ENCODE measurements at regions not wholly inside any gene's neighbourhood (a gene's known extent, or its start where the extent isn't known, plus 50 kb on each side); places are given as distances from the start of the nearest gene placed in this dataset.

DNA sequence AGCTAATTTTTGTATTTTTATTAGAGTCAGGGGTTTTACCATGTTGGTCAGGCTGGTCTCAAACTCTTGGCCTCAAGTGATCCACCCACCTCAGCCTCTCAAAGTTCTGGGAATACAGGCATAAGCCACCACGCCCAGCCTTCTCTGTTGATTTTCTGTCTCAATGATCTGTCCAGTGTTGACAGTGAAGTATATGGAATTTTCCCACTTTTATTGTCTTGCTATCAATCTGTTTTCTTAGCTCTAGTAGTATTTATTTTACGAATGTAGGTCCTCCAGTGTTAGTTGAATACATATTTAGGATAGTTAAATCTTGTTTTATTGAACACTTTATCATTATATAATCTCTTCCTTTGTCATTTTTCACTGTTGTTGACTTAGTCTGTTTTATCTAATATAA is 1603.9 kb downstream of the ADGRL3 start:
- H3K4me1 ChIP-seq, result no peaks in the 10 kb centered on the region
- TF ChIP-seq EP300 (IDR thresholded peaks at IDR 0.05), result no peak
- no peak for TF ChIP-seq POLR2A (IDR thresholded peaks at IDR 0.05)
- TF ChIP-seq, protein P1, sequence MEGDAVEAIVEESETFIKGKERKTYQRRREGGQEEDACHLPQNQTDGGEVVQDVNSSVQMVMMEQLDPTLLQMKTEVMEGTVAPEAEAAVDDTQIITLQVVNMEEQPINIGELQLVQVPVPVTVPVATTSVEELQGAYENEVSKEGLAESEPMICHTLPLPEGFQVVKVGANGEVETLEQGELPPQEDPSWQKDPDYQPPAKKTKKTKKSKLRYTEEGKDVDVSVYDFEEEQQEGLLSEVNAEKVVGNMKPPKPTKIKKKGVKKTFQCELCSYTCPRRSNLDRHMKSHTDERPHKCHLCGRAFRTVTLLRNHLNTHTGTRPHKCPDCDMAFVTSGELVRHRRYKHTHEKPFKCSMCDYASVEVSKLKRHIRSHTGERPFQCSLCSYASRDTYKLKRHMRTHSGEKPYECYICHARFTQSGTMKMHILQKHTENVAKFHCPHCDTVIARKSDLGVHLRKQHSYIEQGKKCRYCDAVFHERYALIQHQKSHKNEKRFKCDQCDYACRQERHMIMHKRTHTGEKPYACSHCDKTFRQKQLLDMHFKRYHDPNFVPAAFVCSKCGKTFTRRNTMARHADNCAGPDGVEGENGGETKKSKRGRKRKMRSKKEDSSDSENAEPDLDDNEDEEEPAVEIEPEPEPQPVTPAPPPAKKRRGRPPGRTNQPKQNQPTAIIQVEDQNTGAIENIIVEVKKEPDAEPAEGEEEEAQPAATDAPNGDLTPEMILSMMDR (IDR thresholded peaks at IDR 0.05), result no peak
- no peak for TF ChIP-seq POLR2AphosphoS5 (IDR thresholded peaks at IDR 0.05)
- H3K9me3 ChIP-seq, result no peaks in the 10 kb centered on the region
- no peaks in the 10 kb centered on the region for H3K27me3 ChIP-seq
- ATAC-seq (ENCODE audit: low FRiP score in 2 of 2), result no peak
- H3K27ac ChIP-seq, result no peak overlapping the region
- DNase-seq, result no peak
- 83 to 88% methylated on average over 2 of the region's 2 CpGs for WGBS, 2 donors
- no peak overlapping the region for H3K4me3 ChIP-seq
- H3K36me3 ChIP-seq, result no peaks in the 10 kb centered on the region

DNA sequence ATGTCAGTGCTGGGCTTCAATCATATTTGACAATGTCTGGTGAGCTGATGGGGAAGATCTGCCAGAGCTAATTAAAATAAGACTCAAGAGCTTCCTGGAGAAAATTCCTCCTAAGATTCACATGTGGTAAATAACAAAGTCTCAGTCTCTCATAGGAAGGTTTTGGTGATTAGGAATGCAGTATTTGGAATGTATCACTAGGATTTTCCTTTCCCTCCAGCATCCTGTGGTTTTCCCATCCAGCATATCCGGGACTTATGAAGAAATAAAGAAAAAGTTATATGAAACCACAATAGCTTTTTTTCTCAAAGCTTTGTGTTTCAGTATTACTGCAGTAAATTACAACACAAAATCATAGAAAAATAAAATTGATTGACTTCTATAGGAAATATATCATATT is 1597.1 kb downstream of the ADGRL3 start:
- ATAC-seq (ENCODE audit: low FRiP score in 2 of 2) (no peak), DNase-seq (no peak)
- TF ChIP-seq POLR2A (IDR thresholded peaks at IDR 0.05), result no peak
- TF ChIP-seq, protein P1 (IDR thresholded peaks at IDR 0.05), result no peak
- TF ChIP-seq EP300 (IDR thresholded peaks at IDR 0.05), result no peak
- TF ChIP-seq POLR2AphosphoS5 (IDR thresholded peaks at IDR 0.05), result no peak
- H3K9me3 ChIP-seq, result no peaks in the 10 kb centered on the region
- 77 to 78% methylated on average over 1 of the region's 1 CpG for WGBS, 2 donors
- H3K4me3 ChIP-seq, result no peak overlapping the region
- H3K4me1 ChIP-seq, result no peaks in the 10 kb centered on the region
- H3K27ac ChIP-seq, result no peak overlapping the region
- no peaks in the 10 kb centered on the region for H3K36me3 ChIP-seq
- no peaks in the 10 kb centered on the region for H3K27me3 ChIP-seq

DNA sequence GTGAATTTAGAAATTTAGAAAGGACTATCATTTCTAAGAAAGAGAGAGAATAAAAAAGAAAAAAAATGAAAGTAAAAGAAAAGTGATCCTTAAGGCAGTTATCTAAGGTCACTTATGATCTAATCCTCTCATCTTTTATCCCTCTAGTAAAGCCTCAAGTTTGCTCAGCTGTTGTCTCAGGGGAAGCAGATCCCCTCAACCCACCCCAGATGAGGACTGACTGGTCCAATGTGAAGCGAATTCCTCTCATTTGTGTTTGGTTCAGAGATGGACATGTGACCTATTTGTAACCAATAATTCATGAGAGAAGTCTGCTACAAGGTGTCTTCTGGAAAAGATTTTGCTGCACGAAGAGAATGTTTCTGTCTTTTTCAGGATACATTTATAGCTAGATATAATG is 1591.3 kb downstream of the ADGRL3 start:
- Histone ChIP-seq H3K27me3 (no peaks in the 10 kb centered on the region), H3K36me3 (no peaks in the 10 kb centered on the region), H3K4me1 (no peaks in the 10 kb centered on the region), H3K27ac (no peak overlapping the region), H3K9me3 (no peaks in the 10 kb centered on the region), H3K4me3 (no peak overlapping the region)
- ATAC-seq (ENCODE audit: low FRiP score in 2 of 2), result no peak
- TF ChIP-seq POLR2AphosphoS5 (IDR thresholded peaks at IDR 0.05), result no peak
- TF ChIP-seq POLR2A (IDR thresholded peaks at IDR 0.05), result no peak
- no peak for TF ChIP-seq EP300 (IDR thresholded peaks at IDR 0.05)
- TF ChIP-seq, protein P1 (IDR thresholded peaks at IDR 0.05), result no peak
- WGBS, 2 donors, result 75 to 83% methylated on average over 2 of the region's 2 CpGs
- no peak for DNase-seq

DNA sequence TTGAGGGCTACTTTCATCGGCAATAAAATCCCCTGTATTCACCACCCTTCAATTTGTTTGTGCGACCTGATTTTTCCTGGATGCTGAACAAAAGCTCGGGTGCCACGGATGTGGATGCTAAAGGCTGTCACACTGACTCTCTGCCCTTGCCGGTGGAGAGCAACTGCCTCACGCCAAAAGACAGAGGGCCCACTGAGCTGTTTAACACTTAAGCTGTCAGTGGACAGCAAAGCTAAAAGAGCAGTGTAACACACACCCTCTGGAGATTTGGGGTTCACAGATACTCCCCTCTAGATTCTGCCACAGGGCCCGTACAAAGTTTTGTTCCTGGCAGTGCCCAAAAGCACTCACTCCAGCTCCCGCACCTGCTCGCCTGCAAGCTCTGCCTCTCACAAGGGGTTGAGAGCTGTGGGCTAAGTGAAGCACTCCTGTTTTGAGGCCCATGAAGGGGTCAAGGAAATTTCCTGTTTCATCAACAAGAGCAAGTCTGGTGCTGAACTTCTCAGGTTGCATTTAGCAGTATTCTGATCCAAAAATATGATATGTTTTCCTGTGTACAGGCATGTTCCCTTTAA is 1571.9 kb downstream of the ADGRL3 start:
- H3K4me1 ChIP-seq, result no peaks in the 10 kb centered on the region
- 67 to 68% methylated on average over 9 of the region's 9 CpGs for WGBS, 2 donors
- ATAC-seq (ENCODE audit: low FRiP score in 2 of 2) (no peak), DNase-seq (no peak)
- no peak overlapping the region for H3K4me3 ChIP-seq
- H3K36me3 ChIP-seq, result no peaks in the 10 kb centered on the region
- H3K9me3 ChIP-seq, result no peaks in the 10 kb centered on the region
- H3K27ac ChIP-seq, result no peak overlapping the region
- H3K27me3 ChIP-seq, result no peaks in the 10 kb centered on the region
- no peak for TF ChIP-seq EP300 (IDR thresholded peaks at IDR 0.05)

DNA sequence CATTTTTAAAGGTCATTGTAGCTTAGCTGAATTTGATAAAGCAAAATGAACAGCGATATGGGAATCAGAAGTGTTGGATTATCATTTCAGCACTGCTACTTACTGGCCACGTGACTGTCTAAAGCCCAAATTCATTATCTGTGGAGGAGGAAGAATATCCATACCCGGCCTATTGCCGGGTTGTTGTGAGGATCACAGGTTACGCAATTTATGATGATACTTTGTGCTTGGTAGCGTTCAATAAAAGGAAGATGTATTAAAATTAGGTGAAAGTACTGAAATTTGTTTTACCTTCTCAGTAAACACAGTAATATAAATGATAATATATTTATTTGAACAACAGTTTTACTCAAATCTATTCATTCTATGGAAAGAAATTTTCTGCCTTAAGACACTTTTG is 1540.2 kb downstream of the ADGRL3 start:
- Histone ChIP-seq H3K4me1 (no peaks in the 10 kb centered on the region), H3K4me3 (no peak overlapping the region), H3K36me3 (no peaks in the 10 kb centered on the region), H3K27ac (no peak overlapping the region), H3K9me3 (no peaks in the 10 kb centered on the region), H3K27me3 (no peaks in the 10 kb centered on the region)
- WGBS, 2 donors, result 81 to 82% methylated on average over 6 of the region's 6 CpGs
- no peak for TF ChIP-seq POLR2AphosphoS5 (IDR thresholded peaks at IDR 0.05)
- TF ChIP-seq, protein P1 (IDR thresholded peaks at IDR 0.05), result no peak
- no peak for TF ChIP-seq POLR2A (IDR thresholded peaks at IDR 0.05)
- no peak for TF ChIP-seq EP300 (IDR thresholded peaks at IDR 0.05)
- ATAC-seq (ENCODE audit: low FRiP score in 2 of 2) (no peak), DNase-seq (no peak)
